ENCODE measurements at regions not wholly inside any gene's neighbourhood (a gene's known extent, or its start where the extent isn't known, plus 50 kb on each side); places are given as distances from the start of the nearest gene placed in this dataset.

DNA sequence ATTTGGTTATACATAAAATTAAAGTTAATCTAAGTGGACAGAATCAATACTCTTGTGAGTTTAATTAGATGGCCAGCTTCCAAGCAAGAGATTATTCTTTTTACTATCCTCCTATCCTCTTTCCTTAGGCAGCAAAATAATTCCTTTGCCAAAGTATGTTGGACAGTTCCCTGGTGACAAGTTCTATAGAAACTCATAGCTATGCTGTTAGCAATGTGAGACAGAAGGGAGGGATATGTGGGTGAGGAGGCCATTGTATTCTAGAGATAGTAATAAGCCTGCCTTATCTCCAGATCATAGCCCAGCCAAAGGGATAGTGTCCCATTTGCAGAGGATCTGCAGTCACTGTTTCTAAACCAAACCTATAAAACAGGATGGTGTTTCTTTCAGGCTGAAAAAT is 181.6 kb upstream of the HDAC9 start:
- TF ChIP-seq, protein P1, sequence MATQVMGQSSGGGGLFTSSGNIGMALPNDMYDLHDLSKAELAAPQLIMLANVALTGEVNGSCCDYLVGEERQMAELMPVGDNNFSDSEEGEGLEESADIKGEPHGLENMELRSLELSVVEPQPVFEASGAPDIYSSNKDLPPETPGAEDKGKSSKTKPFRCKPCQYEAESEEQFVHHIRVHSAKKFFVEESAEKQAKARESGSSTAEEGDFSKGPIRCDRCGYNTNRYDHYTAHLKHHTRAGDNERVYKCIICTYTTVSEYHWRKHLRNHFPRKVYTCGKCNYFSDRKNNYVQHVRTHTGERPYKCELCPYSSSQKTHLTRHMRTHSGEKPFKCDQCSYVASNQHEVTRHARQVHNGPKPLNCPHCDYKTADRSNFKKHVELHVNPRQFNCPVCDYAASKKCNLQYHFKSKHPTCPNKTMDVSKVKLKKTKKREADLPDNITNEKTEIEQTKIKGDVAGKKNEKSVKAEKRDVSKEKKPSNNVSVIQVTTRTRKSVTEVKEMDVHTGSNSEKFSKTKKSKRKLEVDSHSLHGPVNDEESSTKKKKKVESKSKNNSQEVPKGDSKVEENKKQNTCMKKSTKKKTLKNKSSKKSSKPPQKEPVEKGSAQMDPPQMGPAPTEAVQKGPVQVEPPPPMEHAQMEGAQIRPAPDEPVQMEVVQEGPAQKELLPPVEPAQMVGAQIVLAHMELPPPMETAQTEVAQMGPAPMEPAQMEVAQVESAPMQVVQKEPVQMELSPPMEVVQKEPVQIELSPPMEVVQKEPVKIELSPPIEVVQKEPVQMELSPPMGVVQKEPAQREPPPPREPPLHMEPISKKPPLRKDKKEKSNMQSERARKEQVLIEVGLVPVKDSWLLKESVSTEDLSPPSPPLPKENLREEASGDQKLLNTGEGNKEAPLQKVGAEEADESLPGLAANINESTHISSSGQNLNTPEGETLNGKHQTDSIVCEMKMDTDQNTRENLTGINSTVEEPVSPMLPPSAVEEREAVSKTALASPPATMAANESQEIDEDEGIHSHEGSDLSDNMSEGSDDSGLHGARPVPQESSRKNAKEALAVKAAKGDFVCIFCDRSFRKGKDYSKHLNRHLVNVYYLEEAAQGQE (IDR thresholded peaks at IDR 0.05; ENCODE audit: low read depth): peak; percentile 71
- TF ChIP-seq YY1 (IDR thresholded peaks at IDR 0.05; ENCODE audit: low read depth): no peak
- no peak for TF ChIP-seq TAF1 (IDR thresholded peaks at IDR 0.05; ENCODE audit: low read depth)
- TF ChIP-seq CEBPB (IDR thresholded peaks at IDR 0.05): no peak
- no peak for TF ChIP-seq ZBTB7A (IDR thresholded peaks at IDR 0.05; ENCODE audit: low read depth)
- TF ChIP-seq TEAD4 (IDR thresholded peaks at IDR 0.05): no peak
- TF ChIP-seq, protein P2, sequence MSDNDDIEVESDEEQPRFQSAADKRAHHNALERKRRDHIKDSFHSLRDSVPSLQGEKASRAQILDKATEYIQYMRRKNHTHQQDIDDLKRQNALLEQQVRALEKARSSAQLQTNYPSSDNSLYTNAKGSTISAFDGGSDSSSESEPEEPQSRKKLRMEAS (IDR thresholded peaks at IDR 0.05): no peak
- no peak for TF ChIP-seq FOXM1 (IDR thresholded peaks at IDR 0.05; ENCODE audit: borderline replicate concordance, low read depth)
- no peak for TF ChIP-seq EP300 (IDR thresholded peaks at IDR 0.05; ENCODE audit: borderline replicate concordance)
- TF ChIP-seq NFIC (IDR thresholded peaks at IDR 0.05): no peak
- TF ChIP-seq CREB1 (IDR thresholded peaks at IDR 0.05; ENCODE audit: low read depth): no peak
- TF ChIP-seq EGR1 (IDR thresholded peaks at IDR 0.05): no peak

Measured in Ishikawa (cell line).